SHP77 treated with DMSO at 0.1 percent for 48 hours (cell line): ENCODE measurements at regions not wholly inside any gene's neighbourhood (a gene's known extent, or its start where the extent isn't known, plus 50 kb on each side); places are given as distances from the start of the nearest gene placed in this dataset.

Source experiments
- DNase-seq: peaks from one replicate; lab custom pipeline; 2025; lab: John Stamatoyannopoulos, UW

DNA sequence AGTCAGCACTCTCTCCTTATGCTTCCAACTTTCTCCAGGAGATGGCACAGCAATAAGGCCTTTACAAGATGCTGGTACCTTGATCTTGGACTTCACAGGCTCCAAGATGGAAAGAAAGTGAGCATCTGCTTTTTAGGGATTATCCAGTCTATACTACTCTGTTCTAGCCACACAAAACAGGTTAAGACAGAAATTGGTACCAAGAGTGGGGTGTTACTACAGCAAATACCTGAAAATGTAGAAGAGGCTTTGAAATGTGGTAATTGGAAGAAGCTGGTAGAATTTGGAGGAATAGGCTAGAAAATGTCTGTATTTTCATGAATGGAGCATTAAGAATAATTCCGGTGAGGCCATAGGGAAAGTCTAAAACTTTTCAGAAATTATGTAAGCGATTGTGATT lies 484.8 kb upstream of the GRIA1 start:
- no peak for DNase-seq

DNA sequence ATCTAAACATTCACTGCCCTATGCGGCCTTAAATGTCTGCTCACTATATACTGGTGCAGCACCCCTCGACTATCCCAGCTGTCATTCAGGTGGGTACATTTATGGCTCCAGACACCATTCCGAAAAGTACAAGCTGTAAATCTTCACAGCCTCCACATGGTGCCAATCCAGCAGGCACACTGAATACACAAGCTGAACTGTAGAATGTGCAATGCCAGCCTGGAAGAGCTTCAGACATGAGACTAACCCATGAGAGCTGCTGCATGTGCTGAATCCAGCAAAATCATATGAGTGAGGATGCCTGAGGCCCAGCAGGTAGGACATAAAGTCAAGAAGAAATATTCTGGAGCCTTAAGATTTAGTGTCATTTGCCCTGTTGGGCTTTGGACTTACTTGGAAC lies 483.8 kb upstream of the GRIA1 start:
- no peak for DNase-seq

DNA sequence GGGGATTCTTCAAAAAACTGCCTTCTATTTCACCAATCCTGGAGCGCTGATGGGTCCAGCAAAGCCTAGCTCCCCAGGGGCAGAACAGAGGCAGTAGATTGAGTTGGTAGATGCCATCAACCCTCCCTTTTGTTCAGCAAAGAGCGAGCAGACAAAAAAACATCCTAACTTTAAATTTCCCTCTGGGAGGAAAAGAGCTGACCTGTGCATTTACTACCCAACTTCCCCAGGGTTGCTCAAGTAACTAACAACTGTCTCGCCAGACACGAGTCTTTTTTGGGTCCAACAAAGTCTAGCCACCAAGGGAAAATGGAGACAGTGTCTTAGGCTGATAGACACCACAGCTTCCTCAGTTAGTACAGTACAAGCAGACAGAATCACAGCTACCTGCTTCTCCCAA lies 476.3 kb upstream of the GRIA1 start:
- DNase-seq: no peak

DNA sequence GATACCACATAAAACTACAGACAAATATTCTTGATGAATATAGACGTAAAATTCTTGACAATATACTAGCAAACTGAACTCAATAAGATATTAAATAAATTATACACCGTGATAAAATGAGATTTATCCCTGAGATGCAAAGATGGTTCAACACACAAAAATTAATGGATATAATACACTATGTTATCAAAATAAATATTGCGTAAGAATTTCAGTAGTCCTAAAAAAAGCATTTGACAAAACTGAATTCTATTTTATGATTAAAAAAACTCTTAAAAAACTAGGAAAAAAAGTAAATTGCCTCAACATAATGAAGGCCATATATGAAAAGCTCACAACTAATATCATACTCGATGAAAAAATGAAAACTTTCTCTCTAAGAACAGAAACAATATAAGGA lies 472.3 kb upstream of the GRIA1 start:
- DNase-seq: no peak

DNA sequence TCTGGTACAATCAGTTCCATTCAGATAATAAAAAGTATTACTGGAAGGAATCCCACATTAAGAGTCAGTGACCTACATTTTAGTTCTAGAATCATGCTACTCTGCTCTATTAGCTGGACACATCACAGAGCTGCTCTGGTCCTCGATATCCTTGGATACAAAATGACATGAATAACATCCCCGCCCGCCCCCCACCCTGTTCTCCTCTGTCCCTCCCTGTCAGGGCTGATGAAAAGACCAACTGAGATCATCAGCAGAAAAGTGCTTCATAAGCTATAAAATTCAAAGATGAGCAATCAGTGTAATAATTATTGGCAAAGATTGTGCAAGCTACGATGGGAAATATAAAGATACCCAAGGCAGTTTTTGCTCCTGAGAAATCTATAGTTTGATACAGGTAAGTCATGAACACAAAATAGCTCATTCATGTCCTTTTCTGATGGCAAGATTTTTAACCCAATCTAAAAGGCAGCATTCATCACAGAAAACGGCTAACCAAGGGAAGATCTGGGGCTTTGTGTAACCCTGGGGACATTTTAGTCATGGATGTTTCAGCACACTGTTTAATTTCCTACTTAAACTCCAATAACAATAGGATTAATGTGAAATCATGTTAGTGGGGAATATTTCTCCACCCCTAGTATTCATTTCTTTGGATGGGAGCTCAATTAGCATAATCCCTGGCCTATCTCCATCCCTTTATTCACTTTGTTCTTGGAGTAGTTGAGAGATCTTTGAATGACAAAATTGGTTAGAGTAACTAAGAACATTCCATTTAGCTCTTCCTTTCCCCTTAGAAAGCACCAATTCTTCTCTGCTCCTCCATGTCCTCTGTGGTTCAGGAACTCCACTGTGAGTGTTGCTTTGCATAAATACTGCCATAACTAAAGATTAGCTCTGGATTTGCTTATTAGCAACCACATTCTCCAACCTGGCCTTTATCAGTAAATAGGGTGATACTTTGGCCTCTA lies 459.4 kb upstream of the GRIA1 start:
- no peak for DNase-seq

DNA sequence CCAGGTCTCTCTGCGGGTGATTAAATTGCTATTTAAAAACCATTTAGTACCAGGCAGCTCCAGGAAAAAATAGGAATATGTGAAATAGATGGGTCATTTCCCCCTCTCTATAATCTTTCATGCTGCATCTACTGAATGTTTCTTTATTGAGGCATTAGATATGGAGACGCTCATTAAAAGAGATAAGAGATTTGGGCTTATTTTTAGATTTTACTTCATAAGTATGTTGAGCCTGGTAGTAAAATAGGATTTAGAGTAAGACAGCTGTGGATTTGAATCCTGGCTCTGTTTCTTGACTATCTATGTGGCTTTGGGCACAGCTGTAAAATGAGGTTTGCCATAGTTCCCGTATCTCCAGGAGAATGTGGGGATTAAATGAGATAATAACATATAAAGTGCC lies 451.0 kb upstream of the GRIA1 start:
- no peak for DNase-seq

DNA sequence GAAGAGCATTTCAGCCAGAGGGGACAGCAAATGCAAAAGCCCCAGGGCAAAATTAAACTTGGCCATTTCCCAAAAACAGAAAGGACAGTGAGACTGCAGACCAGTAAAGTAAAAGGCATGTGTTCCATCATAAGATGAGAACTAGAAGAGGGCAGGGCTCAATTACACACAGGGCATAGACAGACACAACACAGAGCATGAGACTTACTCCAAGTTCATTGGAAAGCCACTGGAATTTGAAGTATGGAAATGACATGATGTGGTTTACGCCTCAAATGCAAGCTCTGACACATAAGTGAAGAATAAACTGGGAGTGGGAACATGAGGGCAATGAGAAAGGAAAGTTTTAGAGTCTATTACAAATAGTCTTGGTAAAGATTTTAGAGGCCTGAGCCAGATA lies 446.6 kb upstream of the GRIA1 start:
- no peak for DNase-seq

DNA sequence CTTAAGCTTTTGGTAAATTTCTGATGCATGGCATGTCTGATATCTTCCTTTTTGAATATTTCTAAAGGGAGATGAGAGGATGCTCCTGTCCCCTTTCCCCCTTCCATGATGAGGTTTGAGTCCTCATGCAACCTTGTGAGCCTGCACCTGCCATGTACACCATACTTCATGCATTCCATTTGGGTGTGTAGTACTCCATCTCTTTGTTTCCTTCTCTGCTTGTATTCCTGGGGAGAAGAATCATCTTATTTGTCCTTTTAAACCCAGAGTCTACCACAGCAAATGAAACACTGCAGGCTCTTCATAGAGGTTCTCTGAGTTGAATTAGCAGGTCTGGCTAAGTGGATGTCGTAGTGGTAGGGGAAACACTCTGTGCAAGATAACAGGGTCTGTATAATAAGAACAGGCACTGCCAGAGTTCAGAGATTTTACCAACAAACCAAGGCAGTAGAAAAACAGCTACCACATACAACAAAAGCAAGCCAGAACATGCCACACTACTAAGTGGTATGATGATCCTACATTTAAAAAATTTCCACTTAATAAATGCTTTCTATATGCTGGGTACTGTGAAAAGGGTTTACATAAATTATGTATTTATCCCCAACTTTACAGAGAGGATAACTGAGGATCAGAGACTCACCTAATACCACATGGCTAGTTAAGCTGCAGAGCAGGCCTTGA lies 439.8 kb upstream of the GRIA1 start:
- no peak for DNase-seq

DNA sequence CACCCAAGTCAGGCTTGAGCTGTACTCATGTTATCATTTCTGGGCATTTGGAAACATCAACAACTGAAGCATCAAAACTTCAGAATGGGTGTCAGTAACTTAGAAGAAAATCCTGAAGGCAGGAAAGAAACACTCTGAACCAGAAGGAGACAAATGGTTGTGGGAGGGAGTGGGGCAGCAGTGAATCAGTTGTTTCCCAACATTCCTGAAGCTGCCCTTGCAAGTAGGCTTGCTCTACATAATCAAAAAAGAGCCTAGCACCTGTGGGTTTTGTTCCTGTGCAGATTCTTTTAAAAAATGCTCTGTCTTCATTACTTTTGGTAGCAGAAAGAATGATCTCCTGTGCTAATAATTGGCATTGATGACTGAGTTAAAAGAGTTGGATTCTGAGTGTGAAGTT lies 424.2 kb upstream of the GRIA1 start:
- DNase-seq: no peak

DNA sequence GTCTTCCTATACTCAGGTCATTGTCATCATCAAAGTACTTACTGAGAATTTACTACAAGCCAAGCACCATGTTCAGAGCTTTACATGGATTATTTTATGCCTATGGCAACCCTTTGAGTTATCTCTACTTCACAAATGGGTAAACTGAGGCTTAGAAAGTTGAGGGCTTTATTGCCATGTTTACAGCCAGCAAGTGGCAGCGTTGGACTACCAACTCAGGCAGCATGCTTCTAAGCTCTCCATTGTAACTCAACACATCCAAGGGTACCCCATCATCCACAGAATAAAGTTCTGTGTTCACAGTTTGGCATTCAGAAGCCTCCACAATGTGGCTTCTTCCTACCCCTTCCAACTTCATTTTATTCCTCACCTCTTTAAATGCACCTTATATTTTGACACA lies 422.6 kb upstream of the GRIA1 start:
- DNase-seq: no peak

DNA sequence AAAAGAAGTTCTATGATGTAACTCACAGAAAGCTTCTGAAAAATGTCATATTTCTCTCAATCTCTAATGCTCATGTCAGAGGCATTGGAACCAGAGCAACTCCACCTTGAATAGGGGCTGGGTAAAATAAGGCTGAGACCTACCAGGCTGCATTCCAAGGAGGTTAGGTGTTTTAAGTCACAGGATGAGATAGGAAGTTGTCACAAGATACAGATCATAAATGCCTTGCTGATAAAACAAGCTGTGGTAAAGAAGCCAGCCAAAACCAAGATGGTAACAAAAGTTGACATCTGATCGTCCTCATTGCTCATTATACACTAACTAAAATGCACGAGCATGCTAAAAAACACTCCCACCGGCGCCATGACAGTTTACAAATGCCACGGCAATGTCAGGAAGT lies 411.1 kb upstream of the GRIA1 start:
- no peak for DNase-seq

DNA sequence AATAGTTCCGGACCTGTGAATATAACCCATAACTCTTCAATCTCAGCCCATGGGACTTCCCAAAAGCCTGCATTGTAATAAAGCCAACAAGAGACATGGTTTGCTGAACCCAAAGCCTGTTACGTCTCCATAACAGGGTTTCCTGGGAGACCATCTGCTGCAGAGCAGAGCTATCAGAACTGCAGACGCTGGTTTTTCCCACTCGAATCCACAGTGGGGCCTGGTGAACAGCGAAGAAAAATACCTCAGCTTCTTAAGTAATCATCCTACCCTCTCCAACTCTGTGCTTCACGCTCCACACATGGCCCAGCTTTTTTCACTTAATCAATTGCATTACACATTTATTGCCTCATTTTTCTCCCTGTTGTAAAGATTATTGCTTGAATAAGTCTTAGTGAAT lies 409.5 kb upstream of the GRIA1 start:
- DNase-seq: no peak

DNA sequence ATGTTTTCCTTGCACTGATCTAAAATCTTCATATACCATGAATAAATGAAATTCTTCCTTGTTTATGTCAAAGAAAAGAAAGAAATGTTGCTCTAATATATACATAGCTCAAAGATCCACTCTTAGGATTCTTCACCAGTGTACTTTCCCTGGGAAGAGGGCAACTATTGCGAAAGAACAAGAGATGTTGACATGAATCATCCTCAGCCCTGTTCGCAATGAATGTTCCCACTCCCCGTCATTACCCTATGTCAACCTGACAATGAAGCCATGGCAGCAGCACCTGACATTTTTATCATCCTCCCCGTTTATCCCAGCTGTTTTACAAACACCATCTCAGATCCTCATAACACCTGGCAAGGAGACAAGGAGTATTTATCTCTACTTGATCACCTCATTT lies 409.1 kb upstream of the GRIA1 start:
- no peak for DNase-seq

DNA sequence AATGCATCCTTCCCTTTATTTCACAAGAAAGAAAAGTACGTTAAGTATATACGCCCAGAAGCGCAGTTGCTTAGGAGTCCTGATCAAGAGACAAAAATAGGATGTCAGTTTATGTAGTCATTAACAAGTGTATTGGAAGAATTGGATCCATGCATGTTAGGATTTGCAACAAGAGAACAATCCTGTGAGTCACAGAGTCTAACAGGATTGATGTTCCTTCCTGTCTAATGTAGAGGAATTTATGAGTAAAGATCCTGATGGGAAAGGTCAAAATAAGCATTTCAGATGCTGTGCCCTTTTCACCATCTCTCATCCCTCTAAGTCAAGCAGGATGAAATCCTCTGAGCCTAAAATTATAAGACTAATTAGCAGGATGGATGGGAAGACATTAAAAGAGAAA lies 406.0 kb upstream of the GRIA1 start:
- no peak for DNase-seq

DNA sequence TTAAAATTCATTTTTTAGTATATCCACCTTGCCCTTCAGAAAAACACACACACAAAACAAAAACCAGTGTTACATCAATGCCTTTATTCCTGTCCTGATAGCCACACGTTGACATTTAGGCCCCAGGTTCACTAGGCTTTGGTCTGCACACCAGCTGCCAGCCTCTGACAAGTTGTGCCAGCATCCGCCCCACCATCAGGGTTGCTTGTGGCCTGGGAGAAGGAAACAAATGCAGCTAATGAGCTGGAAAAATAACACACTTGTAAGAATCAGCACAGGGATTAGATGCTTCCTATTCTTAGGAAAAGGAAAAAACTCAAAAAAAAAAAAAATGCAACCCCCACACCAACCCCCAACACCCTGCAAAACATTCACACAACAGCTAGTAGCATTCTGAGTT lies 404.0 kb upstream of the GRIA1 start:
- DNase-seq: no peak

DNA sequence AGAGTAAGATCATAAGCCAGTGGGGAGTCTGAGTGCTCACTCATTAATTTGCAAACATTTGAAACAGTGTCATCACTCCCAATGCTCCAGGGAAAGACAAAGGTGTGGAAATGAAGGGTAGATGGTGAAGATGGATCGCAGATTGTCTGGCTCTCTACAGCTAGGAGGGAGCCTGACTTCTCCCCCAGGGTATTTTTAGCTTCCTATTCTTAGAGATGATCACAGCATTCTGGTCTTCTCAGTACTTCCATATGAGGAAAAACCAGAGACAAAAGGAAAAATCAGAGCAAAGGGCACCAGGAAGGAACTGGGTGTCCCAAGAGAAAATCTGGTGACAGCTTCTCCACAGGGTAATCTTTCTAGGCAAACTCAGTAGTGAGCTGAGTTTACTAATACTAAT lies 401.9 kb upstream of the GRIA1 start:
- no peak for DNase-seq

DNA sequence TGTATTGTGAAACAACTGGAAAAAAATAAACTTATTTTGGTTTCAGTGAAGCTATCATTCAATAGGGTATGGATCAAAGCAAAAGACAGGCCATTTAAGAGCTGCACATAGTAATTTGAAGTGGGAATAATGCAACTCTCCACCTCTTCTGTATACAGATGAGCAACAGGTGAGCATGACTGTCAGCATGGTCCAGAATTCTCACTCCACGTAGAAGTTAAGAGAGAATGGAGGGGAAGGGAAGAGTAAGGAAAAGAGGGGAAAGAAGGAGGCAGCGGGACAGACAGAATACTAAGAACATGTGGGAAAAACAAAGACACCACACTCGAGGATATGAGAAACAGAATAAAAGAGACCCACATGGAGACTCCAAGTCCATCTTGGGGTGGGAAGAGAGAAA lies 396.1 kb upstream of the GRIA1 start:
- no peak for DNase-seq

DNA sequence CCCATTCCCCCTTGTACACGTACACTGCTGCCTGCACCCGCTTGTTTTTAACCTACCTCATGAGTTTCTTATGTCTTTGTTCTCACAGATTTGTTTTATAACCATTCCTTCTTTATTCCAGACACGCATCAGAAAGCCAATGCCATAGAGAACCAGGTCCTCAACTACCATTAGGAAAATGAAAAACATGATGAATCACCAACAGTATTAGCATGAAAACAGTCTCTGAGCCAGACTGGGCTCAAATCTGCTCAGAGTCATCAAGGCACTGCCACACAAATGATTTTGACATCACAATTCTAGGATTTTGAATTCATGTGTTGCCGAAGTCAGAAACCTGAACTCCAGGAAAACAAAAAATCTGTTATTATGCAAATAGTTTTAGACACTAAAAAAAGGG lies 394.1 kb upstream of the GRIA1 start:
- DNase-seq: no peak

DNA sequence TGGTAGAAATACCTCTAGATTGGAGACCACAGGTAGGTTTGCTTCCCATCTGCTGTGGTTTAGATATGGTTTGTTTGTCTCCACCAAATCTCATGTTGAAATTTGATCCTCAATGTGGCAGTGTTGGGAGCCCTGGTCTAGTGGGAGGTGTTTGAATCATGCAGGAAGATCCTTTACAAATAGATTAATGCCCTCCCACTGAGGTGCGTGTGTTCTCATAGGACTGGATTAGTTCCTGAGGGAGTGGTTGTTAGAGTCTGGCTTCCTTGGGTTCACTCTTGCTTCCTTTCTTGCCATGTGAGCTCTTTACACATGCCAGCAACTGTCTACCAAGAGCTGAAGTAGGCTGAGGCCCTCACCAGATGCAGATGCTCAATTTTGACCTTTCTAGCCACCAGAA lies 391.1 kb upstream of the GRIA1 start:
- no peak for DNase-seq

DNA sequence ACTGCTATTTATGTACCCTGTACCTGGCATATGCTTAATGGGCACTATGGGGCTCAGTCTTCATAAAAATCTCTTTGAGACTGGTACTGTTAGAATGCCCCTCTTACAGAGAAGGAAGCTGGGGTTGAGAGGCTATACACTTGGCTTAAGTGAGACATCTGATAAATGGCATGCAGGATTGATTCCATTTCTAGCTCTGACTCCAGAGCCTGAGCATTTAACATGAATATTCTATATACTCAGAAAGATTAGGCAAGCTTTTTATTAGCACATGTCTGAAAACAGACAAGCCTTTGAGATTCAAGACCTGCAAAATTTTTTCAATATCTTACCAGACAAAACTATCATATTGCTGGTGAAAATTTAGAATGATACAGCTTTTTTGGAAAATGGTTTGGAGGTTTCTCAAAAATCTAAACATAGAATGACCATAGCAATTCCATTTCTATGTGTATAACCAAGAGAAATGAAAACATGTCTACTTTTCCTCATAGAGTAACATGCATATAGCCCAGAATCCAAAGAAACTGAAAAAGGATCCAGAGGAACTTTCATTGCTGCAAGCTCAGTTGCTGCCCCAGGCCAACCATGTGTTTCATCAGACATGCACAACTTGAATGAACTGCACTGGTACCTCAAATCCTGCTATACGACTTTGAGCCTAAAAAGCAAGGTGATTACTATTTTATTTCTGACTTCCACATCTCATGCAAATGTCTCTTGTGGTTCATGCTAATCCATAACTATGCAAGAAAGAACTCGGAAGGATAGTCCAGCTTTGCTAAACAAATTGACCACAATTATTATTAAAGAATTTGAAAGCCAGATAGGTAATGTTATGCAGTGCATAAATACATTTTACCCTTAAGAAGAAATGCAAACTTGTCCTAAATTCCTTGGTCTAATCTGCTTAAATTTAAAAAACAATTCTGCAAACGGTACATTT lies 389.0 kb upstream of the GRIA1 start:
- DNase-seq: no peak

DNA sequence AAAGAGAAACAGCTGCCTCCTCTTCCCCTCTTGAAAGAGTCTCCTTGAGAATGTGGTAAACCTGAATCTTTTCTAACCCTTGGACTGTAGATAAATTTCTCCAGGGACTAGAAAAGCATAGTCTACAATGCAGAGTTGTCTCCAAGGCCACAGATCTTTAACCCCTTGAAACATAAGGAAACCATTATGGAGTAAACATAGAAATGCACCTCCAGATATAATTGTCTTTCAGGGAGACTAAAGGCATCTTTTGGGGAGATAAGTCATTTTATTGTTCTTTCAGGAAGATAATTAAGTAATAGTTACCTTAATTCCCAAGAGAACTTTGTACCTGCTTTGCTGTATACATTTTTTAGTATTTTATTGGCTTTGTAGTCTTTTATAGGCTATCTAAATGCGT lies 373.6 kb upstream of the GRIA1 start:
- no peak for DNase-seq

DNA sequence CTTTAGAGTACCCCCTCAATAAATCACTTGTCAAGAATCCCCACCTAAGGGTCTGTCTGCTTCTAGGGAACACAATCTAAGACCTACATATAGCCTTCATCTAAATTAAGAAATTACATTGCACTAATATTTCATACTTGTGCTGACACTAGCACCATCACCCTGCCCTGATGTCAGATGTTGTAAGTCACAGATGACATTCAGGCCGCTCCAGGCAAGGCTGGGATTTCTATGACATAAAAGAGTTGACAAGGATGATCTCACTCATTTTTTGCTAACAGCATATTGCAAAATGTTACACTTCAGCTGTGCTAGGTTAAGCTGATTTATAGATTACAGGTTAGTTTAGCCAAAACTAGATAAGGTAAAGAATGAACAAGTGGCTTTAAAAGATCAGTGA lies 372.5 kb upstream of the GRIA1 start:
- no peak for DNase-seq

DNA sequence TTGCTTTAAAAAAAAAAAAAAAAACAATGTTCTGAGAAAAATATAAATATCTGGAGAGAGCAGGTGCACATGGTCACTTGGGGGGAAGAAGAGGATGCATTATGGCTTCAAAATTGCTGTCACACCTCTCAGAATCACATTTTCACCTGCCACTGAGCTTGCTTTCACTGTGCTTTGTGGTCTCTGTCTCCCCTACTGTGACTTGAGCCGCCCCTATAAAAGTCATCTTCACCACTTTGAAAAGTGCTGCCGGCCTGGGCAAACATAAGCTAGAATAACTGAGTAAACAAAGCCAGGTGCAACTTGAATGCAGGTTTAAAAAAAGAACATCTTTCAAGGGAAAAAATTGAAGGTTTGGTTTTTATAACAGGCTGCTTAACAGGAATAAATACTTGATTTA lies 368.1 kb upstream of the GRIA1 start:
- peak; percentile 92 for DNase-seq
